ENCODE measurements at regions not wholly inside any gene's neighbourhood (a gene's known extent, or its start where the extent isn't known, plus 50 kb on each side); places are given as distances from the start of the nearest gene placed in this dataset.

GRCh38 chr7:41053820-41054219, 649.1 kb downstream of the INHBA start:
- TF ChIP-seq CTCF (IDR thresholded peaks at IDR 0.05) (no peak), POLR2A (IDR thresholded peaks at IDR 0.05) (no peak)
